HG02763 (cell line): ENCODE measurements at regions not wholly inside any gene's neighbourhood (a gene's known extent, or its start where the extent isn't known, plus 50 kb on each side); places are given as distances from the start of the nearest gene placed in this dataset.
"Not testable (repeated sequence)": the region's sequence is repeated elsewhere in the genome, so short reads cannot be mapped to it uniquely, and the experiment has no call there.

ENCODE experiments used
- ATAC-seq: cut with Tn5 transposase; IDR thresholded peaks from one replicate; pipeline ENCODE4 v1.9.1; 2021; ENCODE audit warnings: mild to moderate bottlenecking, moderate library complexity; ENCODE audit not compliant: unreplicated experiment

GRCh38 chr5:166672431-166672830 is 1619.0 kb upstream of the WWC1 start:
- ATAC-seq = no peak

DNA sequence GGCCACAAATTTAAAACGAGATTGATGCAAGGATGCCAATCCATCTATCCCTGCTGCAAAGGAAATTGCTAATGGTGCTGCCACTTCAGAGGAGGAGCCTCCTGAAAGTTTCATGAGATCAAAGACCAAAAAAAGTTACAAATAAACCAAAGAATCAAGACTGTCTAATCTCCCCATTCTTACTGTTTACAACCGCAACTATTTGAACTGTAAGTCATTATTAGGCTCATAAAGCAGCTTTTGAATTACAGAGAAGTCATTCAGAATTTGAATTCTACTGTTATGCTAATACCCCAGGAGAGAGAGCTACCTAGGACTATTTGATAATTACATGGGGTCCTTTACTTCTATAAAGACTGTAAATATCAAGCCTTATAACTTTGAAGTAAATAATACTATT is 1613.6 kb upstream of the WWC1 start:
- no peak for ATAC-seq

DNA sequence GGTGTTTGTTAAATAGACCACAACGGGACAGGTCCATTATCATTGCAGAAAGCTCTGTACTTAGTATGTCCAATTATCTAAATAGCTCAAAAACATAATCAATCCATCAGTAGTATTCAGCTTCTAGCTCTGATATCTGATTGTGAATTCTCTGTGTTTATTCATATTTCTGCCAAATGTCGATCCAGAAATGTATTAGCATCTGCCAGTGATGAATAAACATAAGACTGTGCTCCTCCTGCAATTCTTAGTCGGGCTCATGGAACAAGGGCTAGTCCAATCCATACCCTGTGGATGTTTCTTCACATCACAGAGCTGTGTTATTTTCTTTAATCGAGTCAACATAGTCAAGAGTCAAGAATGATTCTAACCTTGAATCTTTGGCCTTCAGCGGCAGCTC is 1612.1 kb upstream of the WWC1 start:
- no peak for ATAC-seq

- ATAC-seq = no peak
Measured at GRCh38 chr5:166695326-166695725, 1596.1 kb upstream of the WWC1 start.

- no peak for ATAC-seq
Measured at GRCh38 chr5:166708291-166708690, 1583.2 kb upstream of the WWC1 start.

DNA sequence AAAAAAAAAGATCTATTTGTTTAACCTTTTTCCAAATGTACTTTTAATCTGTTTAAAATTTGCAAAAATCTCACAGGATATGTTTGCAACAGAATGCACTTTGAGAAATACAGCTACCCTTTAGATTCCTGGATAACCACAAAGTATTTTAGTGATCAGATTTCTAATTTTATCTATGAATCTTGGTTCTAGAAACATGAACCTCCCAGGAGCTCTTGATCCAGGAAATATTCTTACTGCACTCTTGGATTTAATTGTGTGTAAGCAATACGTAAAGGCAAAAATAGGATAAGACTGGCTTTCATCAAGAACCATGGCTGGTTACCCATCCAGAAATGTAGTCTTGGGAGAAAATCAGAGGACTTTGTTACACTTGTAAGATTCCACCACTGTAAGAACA is 1581.8 kb upstream of the WWC1 start:
- no peak for ATAC-seq

- ATAC-seq = no peak
Measured at GRCh38 chr5:166710271-166710670, 1581.2 kb upstream of the WWC1 start.

- no peak for ATAC-seq
Measured at GRCh38 chr5:166712447-166713185, 1578.8 kb upstream of the WWC1 start.

DNA sequence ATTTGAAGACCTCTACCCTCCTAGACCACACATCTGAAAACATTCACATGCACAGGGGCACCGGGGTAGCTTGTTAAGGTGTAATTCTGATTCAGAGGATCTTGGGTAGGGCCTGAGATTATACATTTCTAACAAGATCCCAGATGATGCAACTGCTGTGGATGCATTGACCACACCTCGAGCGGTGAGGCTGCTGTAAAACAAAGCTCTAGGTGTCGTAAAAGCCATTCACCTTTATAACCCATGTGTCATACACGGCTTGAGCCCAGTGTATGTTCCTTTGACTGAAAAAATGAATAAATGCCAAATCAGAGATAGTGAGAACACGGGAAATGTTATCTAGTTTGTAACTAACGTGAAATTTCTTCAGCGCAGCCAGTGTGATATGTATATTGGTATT is 1578.2 kb upstream of the WWC1 start:
- no peak for ATAC-seq

DNA sequence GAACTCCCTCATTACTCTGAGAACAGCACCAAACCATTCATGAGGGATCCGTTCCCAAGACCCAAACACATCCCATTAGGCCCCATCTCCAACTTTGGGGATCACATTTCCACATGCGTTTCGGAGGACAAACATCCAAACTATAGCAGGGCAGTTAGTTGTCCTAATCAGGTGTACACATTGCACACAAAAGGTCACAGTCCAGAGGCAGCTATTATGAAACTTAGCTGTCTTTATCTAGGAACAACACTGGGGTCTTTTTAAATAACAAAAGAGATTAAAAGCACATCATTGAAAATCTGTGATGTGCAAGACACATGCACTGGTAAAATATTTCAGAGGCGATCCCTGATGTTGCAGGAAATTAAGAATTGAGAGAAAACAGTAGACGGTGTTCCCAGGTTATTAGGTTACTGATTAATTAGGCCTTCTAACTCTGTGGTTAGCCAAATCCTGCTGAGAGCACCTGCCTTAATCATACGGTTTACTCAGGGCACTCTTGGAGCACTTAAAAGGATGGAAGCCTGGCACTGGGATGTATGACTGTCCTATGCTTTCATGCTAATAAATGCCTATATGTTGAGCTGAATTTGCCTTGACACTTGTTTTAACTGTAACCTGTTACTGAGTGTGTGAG is 1574.5 kb upstream of the WWC1 start:
- ATAC-seq = no peak

DNA sequence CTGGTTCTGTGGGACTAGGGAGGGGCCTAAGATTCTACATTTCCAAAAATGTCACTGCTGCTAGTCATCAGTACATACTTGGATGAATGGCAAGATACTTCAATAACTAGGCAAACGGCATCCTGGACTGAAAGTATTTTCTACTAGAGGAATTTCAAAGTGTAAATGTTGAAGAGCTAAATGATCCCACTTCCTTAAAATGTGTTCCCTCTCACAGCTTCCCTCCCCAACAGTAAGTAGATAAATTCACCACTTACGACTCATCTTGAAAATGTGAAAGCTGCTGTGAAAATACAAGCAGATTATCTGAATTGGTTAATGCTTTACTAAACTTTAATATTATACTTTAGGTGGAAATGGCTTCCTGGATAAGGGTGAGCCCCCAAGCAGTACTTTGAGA is 1571.5 kb upstream of the WWC1 start:
- no peak for ATAC-seq

DNA sequence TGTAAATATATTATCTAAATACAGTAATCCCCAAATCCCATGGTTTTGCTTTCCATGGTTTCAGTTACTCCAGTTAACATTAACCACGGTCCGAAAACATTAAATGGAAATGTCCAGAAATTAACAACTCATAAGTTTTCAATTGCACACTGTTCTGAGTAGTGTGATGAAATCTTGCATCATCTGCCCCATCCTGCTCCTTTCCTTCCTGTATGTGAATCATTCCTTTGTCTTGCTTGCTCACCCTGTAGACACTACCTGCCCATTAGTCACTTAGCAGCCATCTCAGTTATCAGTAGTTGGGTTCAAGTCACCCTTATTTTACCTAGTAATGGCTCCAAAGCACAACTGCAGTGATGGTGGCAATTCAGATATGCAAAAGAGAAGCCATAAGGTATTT is 1568.5 kb upstream of the WWC1 start:
- no peak for ATAC-seq

DNA sequence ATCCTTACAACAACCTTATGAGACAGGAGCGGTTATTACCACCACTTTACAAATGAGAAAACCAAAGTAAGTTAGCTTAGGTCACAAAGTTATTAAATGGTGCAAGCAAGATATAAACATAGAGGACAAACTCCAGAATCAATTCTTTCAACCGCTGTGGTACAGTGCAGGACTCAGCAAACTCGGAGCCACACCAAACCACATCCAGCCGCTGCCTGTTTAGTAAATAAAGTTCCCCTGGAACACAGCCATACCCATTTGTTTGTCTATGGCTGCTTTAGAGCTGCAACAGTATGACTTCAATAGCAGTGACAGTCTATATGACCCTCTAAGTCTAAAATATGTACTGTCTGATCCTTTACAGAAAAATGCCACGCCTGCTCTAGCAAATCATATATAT is 1567.2 kb upstream of the WWC1 start:
- ATAC-seq = no peak

- ATAC-seq = no peak
Measured at GRCh38 chr5:166725593-166725992, 1565.9 kb upstream of the WWC1 start.

- no peak for ATAC-seq
Measured at GRCh38 chr5:166726406-166726805, 1565.0 kb upstream of the WWC1 start.

- ATAC-seq = not testable (repeated sequence)
Measured at GRCh38 chr5:166742951-166743350, 1548.5 kb upstream of the WWC1 start.

DNA sequence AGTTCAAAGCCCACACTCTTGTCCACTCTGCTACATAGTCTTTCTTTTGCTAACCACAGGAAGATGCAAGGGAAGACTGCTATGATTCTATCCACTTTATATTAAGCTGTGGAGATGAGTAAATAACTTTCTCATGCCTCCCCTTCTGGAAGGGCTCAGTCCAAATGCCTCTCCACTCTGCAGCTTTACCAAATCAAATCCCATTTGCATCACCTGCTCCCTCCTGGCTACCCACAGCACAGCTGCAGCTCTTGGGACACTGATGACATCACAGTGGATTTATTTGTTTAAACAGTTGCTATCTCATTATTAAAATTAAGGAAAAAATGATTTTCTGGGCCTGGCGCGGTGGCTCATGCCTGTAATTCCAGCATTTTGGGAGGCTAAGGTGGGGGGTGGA is 1544.9 kb upstream of the WWC1 start:
- ATAC-seq = no peak

GRCh38 chr5:166750376-166750775 is 1541.1 kb upstream of the WWC1 start:
- no peak for ATAC-seq

- no peak for ATAC-seq
Measured at GRCh38 chr5:166758151-166758550, 1533.3 kb upstream of the WWC1 start.

- ATAC-seq = no peak
Measured at GRCh38 chr5:166767858-166768257, 1523.6 kb upstream of the WWC1 start.

GRCh38 chr5:166768536-166768935 is 1522.9 kb upstream of the WWC1 start:
- ATAC-seq = no peak

DNA sequence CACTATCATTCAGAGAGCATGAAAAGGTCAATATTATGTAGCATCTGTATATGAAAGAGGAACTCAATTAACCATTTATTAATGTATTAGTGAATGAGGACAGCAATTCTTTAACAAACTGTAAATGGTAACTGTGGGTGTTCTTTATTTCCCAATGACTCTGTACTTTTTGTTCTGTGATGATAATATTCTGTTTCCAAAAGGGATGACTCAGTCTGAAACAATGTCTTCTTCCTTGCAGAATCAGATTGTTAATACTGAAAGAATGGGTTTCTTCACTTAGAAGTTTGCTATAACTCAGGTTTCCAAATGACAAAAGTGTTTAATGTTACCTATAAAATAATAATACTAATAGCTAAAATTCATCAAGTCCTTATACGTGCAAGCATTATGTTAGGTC is 1518.7 kb upstream of the WWC1 start:
- no peak for ATAC-seq

DNA sequence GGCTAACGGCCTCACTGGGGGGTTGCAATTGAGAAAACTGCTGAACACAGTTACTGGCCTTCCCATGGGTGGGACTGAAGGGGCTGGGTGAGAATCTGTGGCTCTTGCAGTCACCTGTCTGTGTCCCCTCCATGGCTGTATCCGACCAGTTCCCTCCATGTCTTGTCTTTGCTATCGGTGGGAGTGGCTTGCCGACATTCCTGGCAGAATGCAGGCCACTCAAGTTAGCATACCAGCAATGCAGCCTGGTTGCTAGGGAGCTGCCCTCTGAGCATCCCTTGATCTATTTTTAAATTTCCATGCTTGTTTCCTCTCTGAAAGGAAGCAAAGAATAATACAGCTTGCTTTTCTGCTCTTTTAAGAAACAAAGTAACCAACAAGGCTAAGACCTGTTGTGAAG is 1509.7 kb upstream of the WWC1 start:
- no peak for ATAC-seq
